Naive B cell (primary cell): ENCODE measurements at regions not wholly inside any gene's neighbourhood (a gene's known extent, or its start where the extent isn't known, plus 50 kb on each side); places are given as distances from the start of the nearest gene placed in this dataset.
"Not testable (repeated sequence)": the region's sequence is repeated elsewhere in the genome, so short reads cannot be mapped to it uniquely, and the experiment has no call there.

ENCODE experiments used
- ATAC-seq, 2 donors: fragments of 150-1000 bp; cut with Tn5 transposase; 2 replicates each; pipeline ENCODE4 v1.10.0; 2021; ENCODE audit warnings: low read depth in 2 of 2, mild to moderate bottlenecking in 2 of 2, moderate library complexity in 2 of 2
- DNase-seq: peaks from one replicate; pipeline ENCODE4 v3.0.0; 2022
- H3K27ac Mint-ChIP-seq, 6 donors: one replicate each; pipeline ENCODE4 v1.8.0; 2020 to 2022; ENCODE audit warnings: mild to moderate bottlenecking in 6 of 6, mixed read lengths in 6 of 6, moderate library complexity in 5 of 6, inconsistent platforms in 2 of 6
- H3K27me3 Mint-ChIP-seq, 3 donors: one replicate each; pipeline ENCODE4 v1.8.0; 2021 to 2022; ENCODE audit warnings: mixed read lengths in 3 of 3, mild to moderate bottlenecking in 1 of 3
- H3K36me3 Mint-ChIP-seq, 2 donors: one replicate each; pipeline ENCODE4 v1.8.0; 2020 to 2022; ENCODE audit warnings: mixed read lengths in 2 of 2, inconsistent platforms in 1 of 2, mild to moderate bottlenecking in 1 of 2
- H3K4me1 Mint-ChIP-seq, 3 donors: one replicate each; pipeline ENCODE4 v1.8.0; 2020 to 2022; ENCODE audit warnings: mixed read lengths in 3 of 3, inconsistent platforms in 1 of 3, mild to moderate bottlenecking in 1 of 3, moderate library complexity in 1 of 3
- H3K4me3 Mint-ChIP-seq, 8 donors: one replicate each; pipeline ENCODE4 v1.8.0; 2020 to 2022; ENCODE audit warnings: mild to moderate bottlenecking in 8 of 8, mixed read lengths in 8 of 8, moderate library complexity in 8 of 8, inconsistent platforms in 2 of 8
- H3K9me3 Mint-ChIP-seq, 7 donors: one replicate each; pipeline ENCODE4 v1.8.0; 2020 to 2022; ENCODE audit warnings: mixed read lengths in 7 of 7, mild to moderate bottlenecking in 5 of 7, inconsistent platforms in 2 of 7, moderate library complexity in 1 of 7

DNA sequence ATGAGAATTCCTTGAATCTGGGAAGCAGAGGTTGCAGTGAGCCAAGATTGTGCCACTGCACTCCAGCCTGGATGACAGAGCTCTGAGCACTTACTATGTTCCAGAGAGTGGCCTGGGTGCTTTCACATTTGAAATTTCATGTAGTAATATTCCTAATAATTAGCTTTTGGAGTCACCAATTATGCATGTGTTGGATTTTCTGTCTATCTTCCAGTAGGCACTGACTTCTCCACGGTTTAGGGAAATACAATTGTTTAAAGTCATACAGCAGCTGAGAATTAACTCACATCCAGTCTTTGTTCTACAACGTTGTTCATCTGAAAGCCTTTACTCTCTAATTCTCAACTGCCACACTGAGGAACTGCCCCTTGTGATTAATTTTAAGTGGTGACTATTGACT, 150.2 kb downstream of the CSNK2A3 start:
- ATAC-seq (no peak), DNase-seq (no peak)
- H3K27ac Mint-ChIP-seq, result no peak overlapping the region
- H3K9me3 Mint-ChIP-seq, result peaks cover 5 to 34% (median 15%) of the 10 kb centered on the region in 7 donors
- peaks cover 6 to 30% (median 20%) of the 10 kb centered on the region in 3 donors for H3K27me3 Mint-ChIP-seq
- no peaks in the 10 kb centered on the region for H3K36me3 Mint-ChIP-seq
- no peaks in the 10 kb centered on the region for H3K4me1 Mint-ChIP-seq
- H3K4me3 Mint-ChIP-seq, result no peak overlapping the region

DNA sequence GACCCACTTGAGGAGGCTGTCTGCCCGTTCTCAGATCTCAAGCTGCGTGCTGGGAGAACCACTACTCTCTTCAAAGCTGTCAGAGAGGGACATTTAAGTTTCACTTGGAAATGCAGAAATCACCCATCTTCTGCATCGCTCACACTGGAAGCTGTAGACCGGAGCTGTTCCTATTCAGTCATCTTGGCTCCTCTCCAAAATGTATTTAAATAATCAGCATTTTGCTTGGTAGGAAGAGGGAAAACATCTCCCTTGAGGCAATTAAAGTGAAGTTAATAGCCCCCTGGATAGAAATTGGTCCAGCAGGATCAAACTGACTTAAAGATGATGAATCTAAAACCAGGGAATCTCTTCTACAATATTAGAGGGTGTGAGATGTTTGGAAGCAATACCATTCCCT, 151.7 kb downstream of the CSNK2A3 start:
- not testable (repeated sequence) for H3K27ac Mint-ChIP-seq
- H3K9me3 Mint-ChIP-seq, result peaks cover 5 to 34% (median 18%) of the 10 kb centered on the region in 7 donors
- peaks cover 0 to 26% (median 16%) of the 10 kb centered on the region in 3 donors for H3K27me3 Mint-ChIP-seq

GRCh38 chr11:11192541-11192940, 160.5 kb downstream of the CSNK2A3 start:
- Mint-ChIP-seq H3K36me3 (peaks cover 0 to 18% of the 10 kb centered on the region in 2 donors), H3K4me1 (no peaks in the 10 kb centered on the region), H3K9me3 (peaks cover 5 to 37% (median 27%) of the 10 kb centered on the region in 7 donors), H3K27ac (no peak overlapping the region), H3K27me3 (peaks cover 0 to 26% (median 4%) of the 10 kb centered on the region in 3 donors), H3K4me3 (peak overlapping the region in 1 of 8 donors; percentile 16)
- no peak for DNase-seq
- no peak for ATAC-seq

More for the DNA sequence above, 151.7 kb downstream of the CSNK2A3 start:
- H3K4me3 Mint-ChIP-seq, ATAC-seq, H3K4me1 Mint-ChIP-seq, DNase-seq, H3K36me3 Mint-ChIP-seq: not testable (repeated sequence)

DNA sequence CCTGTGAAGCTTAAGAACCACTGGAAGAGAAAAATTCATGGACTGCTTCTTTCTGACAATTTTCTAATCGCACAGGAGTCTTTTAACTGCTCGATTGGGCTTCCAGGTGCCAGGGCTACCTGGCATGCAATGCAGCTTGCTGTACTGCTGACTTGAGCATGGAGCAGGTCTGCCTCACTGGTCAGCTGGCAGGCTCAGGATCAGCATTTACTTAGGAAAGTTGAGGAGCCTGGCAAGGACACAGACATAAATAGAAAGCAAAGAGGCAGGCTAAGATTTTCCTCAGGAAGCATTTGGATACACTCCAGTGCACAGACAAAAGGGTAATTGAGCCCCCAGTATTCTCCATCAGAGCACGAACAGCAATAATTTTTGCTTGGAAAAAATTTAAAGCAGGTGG, 163.5 kb downstream of the CSNK2A3 start:
- H3K27ac Mint-ChIP-seq, result no peak overlapping the region
- H3K27me3 Mint-ChIP-seq, result peaks cover 0 to 32% (median 4%) of the 10 kb centered on the region in 3 donors
- peaks cover 5 to 37% (median 26%) of the 10 kb centered on the region in 7 donors for H3K9me3 Mint-ChIP-seq
- H3K4me1 Mint-ChIP-seq, result no peaks in the 10 kb centered on the region
- DNase-seq (no peak), ATAC-seq (no peak)
- no peak overlapping the region for H3K4me3 Mint-ChIP-seq
- H3K36me3 Mint-ChIP-seq, result peaks cover 0 to 18% of the 10 kb centered on the region in 2 donors

DNA sequence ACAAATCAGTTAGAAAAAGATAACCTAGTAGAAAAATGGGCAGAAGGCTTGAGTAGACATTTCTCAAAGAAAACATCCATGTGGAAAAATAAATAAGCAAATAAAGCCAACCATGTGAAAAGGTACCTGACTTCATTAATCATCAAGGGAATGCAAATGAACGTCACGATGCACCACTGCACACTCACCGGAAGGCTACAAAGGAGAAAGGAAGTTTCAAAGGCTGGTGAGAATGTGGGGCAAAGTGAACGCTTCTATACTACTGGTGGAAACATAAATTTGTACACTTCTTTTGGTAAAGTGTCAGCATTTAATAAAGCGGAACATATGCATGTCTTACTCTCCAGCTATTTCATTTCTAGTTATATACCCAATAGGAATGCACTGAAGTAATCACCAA, 166.8 kb downstream of the CSNK2A3 start:
- Mint-ChIP-seq H3K9me3 (peaks cover 5 to 16% (median 10%) of the 10 kb centered on the region in 7 donors), H3K36me3 (peaks cover 0 to 9% of the 10 kb centered on the region in 2 donors), H3K27ac (no peak overlapping the region), H3K4me3 (no peak overlapping the region), H3K4me1 (no peaks in the 10 kb centered on the region), H3K27me3 (peaks cover 15 to 36% (median 21%) of the 10 kb centered on the region in 3 donors)
- DNase-seq (no peak), ATAC-seq (peak in 1 of 2 donors; percentile 62)

DNA sequence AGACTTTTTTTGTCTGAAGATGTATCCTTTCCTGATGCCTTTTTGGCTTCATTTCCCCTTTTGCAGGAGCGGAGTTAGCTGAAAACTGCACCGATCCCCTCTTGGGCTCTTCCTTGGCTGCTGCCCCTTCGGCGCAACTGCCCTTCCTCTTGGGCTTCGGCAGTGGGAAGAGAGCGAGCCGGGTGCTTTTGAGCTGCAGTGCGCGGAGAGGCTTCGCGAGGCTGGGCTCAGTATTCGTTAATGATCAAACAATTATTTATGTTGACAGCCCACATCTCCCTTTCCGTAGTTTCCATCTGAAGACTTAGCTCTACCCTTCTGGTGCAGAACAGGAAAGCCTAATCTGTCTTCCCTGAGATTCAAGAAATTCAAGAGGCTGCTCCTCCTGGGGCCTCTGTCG, 170.8 kb downstream of the CSNK2A3 start:
- Mint-ChIP-seq H3K27me3 (peaks cover 11 to 28% (median 19%) of the 10 kb centered on the region in 3 donors), H3K4me1 (no peaks in the 10 kb centered on the region), H3K27ac (no peak overlapping the region)

GRCh38 chr11:11178671-11179638, 174.1 kb downstream of the CSNK2A3 start:
- ATAC-seq, result no peak
- Mint-ChIP-seq H3K27me3 (peaks cover 11 to 42% (median 21%) of the 10 kb centered on the region in 3 donors), H3K36me3 (no peaks in the 10 kb centered on the region), H3K4me3 (no peak overlapping the region), H3K4me1 (no peaks in the 10 kb centered on the region), H3K9me3 (no peaks in the 10 kb centered on the region), H3K27ac (no peak overlapping the region)
- DNase-seq, result no peak

More for the DNA sequence above, 170.8 kb downstream of the CSNK2A3 start:
- no peaks in the 10 kb centered on the region for H3K9me3 Mint-ChIP-seq
- H3K36me3 Mint-ChIP-seq, result no peaks in the 10 kb centered on the region
- ATAC-seq (no peak), DNase-seq (no peak)
- H3K4me3 Mint-ChIP-seq, result no peak overlapping the region

- Mint-ChIP-seq H3K4me1 (no peaks in the 10 kb centered on the region), H3K4me3 (no peak overlapping the region), H3K36me3 (no peaks in the 10 kb centered on the region), H3K27me3 (peaks cover 2 to 29% (median 16%) of the 10 kb centered on the region in 3 donors), H3K27ac (no peak overlapping the region), H3K9me3 (no peaks in the 10 kb centered on the region)
- ATAC-seq, result no peak
- no peak for DNase-seq
Observed at GRCh38 chr11:11177156-11177808, 175.8 kb downstream of the CSNK2A3 start.

DNA sequence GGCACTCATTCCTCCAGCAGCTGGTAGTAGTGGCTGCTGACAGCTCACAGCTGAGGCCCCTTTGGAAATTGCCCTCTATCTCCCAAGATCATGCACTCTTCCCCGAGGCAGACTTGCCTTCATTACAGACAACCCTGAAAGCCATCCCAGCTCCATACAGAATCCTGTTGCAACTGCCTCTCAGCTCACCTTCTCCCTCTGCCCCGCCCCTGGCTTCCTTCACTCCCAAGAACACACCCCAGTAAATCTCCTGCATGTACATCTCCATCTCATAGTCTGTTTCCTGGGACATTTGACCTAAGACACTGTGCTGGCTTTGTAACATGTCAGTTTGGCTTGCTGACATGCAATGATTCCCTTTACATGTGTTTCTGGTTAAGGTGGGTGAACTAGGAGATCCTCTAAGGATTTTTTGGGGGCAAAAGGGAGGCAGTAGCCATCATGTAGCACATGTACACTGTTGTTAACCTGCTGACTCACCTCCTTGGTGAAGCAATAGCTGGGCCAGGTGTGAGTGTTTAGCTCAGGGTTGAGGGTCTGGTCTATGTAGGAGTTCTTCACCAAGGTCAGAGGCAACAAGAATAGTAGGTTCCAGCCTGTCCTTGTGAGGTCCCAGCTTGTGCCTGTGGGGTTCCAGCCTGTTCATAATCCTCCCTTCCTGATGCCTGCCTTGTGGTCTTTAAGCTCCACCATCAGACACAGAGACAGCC, 179.6 kb downstream of the CSNK2A3 start:
- Mint-ChIP-seq H3K4me3 (no peak overlapping the region), H3K9me3 (no peaks in the 10 kb centered on the region), H3K4me1 (no peaks in the 10 kb centered on the region), H3K27ac (no peak overlapping the region), H3K36me3 (no peaks in the 10 kb centered on the region), H3K27me3 (peaks cover 6 to 15% (median 13%) of the 10 kb centered on the region in 3 donors)
- ATAC-seq (no peak), DNase-seq (no peak)

GRCh38 chr11:11171854-11172253, 181.2 kb downstream of the CSNK2A3 start:
- H3K9me3 Mint-ChIP-seq, result no peaks in the 10 kb centered on the region
- peaks cover 7 to 15% (median 13%) of the 10 kb centered on the region in 3 donors for H3K27me3 Mint-ChIP-seq
- H3K4me3 Mint-ChIP-seq, result no peak overlapping the region
- DNase-seq (no peak), ATAC-seq (peak in 1 of 2 donors; percentile 34)
- no peak overlapping the region for H3K27ac Mint-ChIP-seq
- H3K36me3 Mint-ChIP-seq, result no peaks in the 10 kb centered on the region
- H3K4me1 Mint-ChIP-seq, result no peaks in the 10 kb centered on the region

GRCh38 chr11:11171285-11171684, 181.8 kb downstream of the CSNK2A3 start:
- H3K4me1 Mint-ChIP-seq, result no peaks in the 10 kb centered on the region
- no peaks in the 10 kb centered on the region for H3K9me3 Mint-ChIP-seq
- no peak overlapping the region for H3K4me3 Mint-ChIP-seq
- DNase-seq, result no peak
- no peaks in the 10 kb centered on the region for H3K36me3 Mint-ChIP-seq
- H3K27me3 Mint-ChIP-seq, result peaks cover 7 to 13% (median 11%) of the 10 kb centered on the region in 3 donors
- H3K27ac Mint-ChIP-seq, result peak overlapping the region in 1 of 6 donors; percentile 37
- no peak for ATAC-seq

GRCh38 chr11:11170352-11171084, 182.5 kb downstream of the CSNK2A3 start:
- no peak overlapping the region for H3K27ac Mint-ChIP-seq
- DNase-seq, result no peak
- no peaks in the 10 kb centered on the region for H3K36me3 Mint-ChIP-seq
- no peak overlapping the region for H3K4me3 Mint-ChIP-seq
- no peak for ATAC-seq
- no peaks in the 10 kb centered on the region for H3K4me1 Mint-ChIP-seq
- no peaks in the 10 kb centered on the region for H3K9me3 Mint-ChIP-seq
- peaks cover 7 to 10% (median 10%) of the 10 kb centered on the region in 3 donors for H3K27me3 Mint-ChIP-seq
